WTC11 (cell line): ENCODE measurements at regions not wholly inside any gene's neighbourhood (a gene's known extent, or its start where the extent isn't known, plus 50 kb on each side); places are given as distances from the start of the nearest gene placed in this dataset.

Experiments used
- ATAC-seq: fragments of 200-7000 bp; cut with Tn5 transposase; 2 replicates; pipeline ENCODE4 v1.10.0; 2021; ENCODE audit warnings: mild to moderate bottlenecking, moderate library complexity
- CTCF ChIA-PET: fragments of 300-600 bp; sonication (Branson Sonifier 250); formaldehyde crosslinking; loops from one replicate; lab custom pipeline; 2021; ENCODE audit warnings: antibody characterized with exemption; lab: Charles Lee
- POLR2A ChIA-PET: fragments of 350-600 bp; sonication (Branson Sonifier 250); formaldehyde crosslinking; loops from one replicate; lab custom pipeline; 2021; ENCODE audit warnings: antibody characterized with exemption; lab: Charles Lee
- DNase-seq: peaks from one replicate; pipeline ENCODE4 v3.0.0; 2021; ENCODE audit warnings: low spot score
- H3K27ac Mint-ChIP-seq: 2 replicates; pipeline ENCODE4 v1.8.0; 2021; ENCODE audit warnings: mixed read lengths
- H3K27me3 Mint-ChIP-seq: 2 replicates; pipeline ENCODE4 v1.8.0; 2021; ENCODE audit warnings: low read depth, mild to moderate bottlenecking, moderate library complexity, mixed read lengths
- H3K36me3 Mint-ChIP-seq: 2 replicates; pipeline ENCODE4 v1.8.0; 2021; ENCODE audit warnings: mixed read lengths
- H3K4me1 Mint-ChIP-seq: 2 replicates; pipeline ENCODE4 v1.8.0; 2022; ENCODE audit warnings: mixed read lengths
- H3K4me3 Mint-ChIP-seq: 2 replicates; pipeline ENCODE4 v1.8.0; 2021; ENCODE audit warnings: mild to moderate bottlenecking, moderate library complexity, mixed read lengths
- H3K9me3 Mint-ChIP-seq: 2 replicates; pipeline ENCODE4 v1.8.0; 2021; ENCODE audit warnings: mixed read lengths
- ELF4 ChIP-seq: sonication (generic); formaldehyde crosslinking; IDR thresholded peaks from 2 replicates; pipeline ENCODE4 v1.8.1; 2022; ENCODE audit warnings: low read depth, mild to moderate bottlenecking, moderate library complexity, missing genetic modification reagents
- FOXP1 ChIP-seq: sonication (generic); formaldehyde crosslinking; IDR thresholded peaks from 2 replicates; pipeline ENCODE4 v1.8.0; 2022; ENCODE audit warnings: missing genetic modification reagents, mild to moderate bottlenecking, moderate library complexity, borderline replicate concordance
- GABPB1 ChIP-seq: sonication (generic); formaldehyde crosslinking; IDR thresholded peaks from 2 replicates; pipeline ENCODE4 v1.8.1; 2023; ENCODE audit warnings: mild to moderate bottlenecking, missing genetic modification reagents
- JAZF1 ChIP-seq: fragments of 250-450 bp; sonication (Bioruptor Pico); IDR thresholded peaks from 2 replicates; pipeline ENCODE4 v1.9.0; 2021; ENCODE audit warnings: moderate library complexity, mild to moderate bottlenecking, inconsistent platforms
- MXD4 ChIP-seq: fragments of 250-450 bp; sonication (Bioruptor Pico); IDR thresholded peaks from 2 replicates; pipeline ENCODE4 v1.8.0; 2021; ENCODE audit warnings: mild to moderate bottlenecking, moderate library complexity, borderline replicate concordance
- NFATC4 ChIP-seq: fragments of 250-450 bp; sonication (Bioruptor Pico); IDR thresholded peaks from 2 replicates; pipeline ENCODE4 v1.9.0; 2021; ENCODE audit warnings: mild to moderate bottlenecking
- PRRX2 ChIP-seq: fragments of 250-450 bp; sonication (Bioruptor Pico); IDR thresholded peaks from 2 replicates; pipeline ENCODE4 v1.8.0; 2021; ENCODE audit warnings: mild to moderate bottlenecking
- RELA ChIP-seq: sonication (generic); formaldehyde crosslinking; IDR thresholded peaks from 2 replicates; pipeline ENCODE4 v1.8.1; 2022; ENCODE audit warnings: missing genetic modification reagents, mild to moderate bottlenecking, borderline replicate concordance
- SMAD3 ChIP-seq: sonication (generic); formaldehyde crosslinking; IDR thresholded peaks from 2 replicates; pipeline ENCODE4 v1.8.0; 2022; ENCODE audit warnings: missing genetic modification reagents, mild to moderate bottlenecking, borderline replicate concordance
- ZBTB21 ChIP-seq: sonication (generic); formaldehyde crosslinking; IDR thresholded peaks from 2 replicates; pipeline ENCODE4 v1.8.1; 2023; ENCODE audit warnings: mild to moderate bottlenecking, missing genetic modification reagents, borderline replicate concordance
- ZNF138 ChIP-seq: sonication (generic); formaldehyde crosslinking; conservative IDR thresholded peaks from 2 replicates; pipeline ENCODE4 v1.8.1; 2022; ENCODE audit warnings: mild to moderate bottlenecking, moderate library complexity, missing genetic modification reagents
- ZNF219 ChIP-seq: sonication (generic); formaldehyde crosslinking; IDR thresholded peaks from 2 replicates; pipeline ENCODE4 v1.8.0; 2023; ENCODE audit warnings: missing genetic modification reagents, mild to moderate bottlenecking, borderline replicate concordance
- ZNF317 ChIP-seq: sonication (generic); formaldehyde crosslinking; IDR thresholded peaks from 2 replicates; pipeline ENCODE4 v1.8.1; 2023; ENCODE audit warnings: low read depth, mild to moderate bottlenecking, moderate library complexity, missing genetic modification reagents, borderline replicate concordance
- ZNF671 ChIP-seq: fragments of 250-450 bp; sonication (Bioruptor Pico); IDR thresholded peaks from 2 replicates; pipeline ENCODE4 v1.8.0; 2021; ENCODE audit warnings: mild to moderate bottlenecking
- TF ChIP-seq, protein P1 (sequence below): sonication (generic); formaldehyde crosslinking; IDR thresholded peaks from 2 replicates; pipeline ENCODE4 v1.8.0; 2023; ENCODE audit warnings: missing genetic modification reagents, mild to moderate bottlenecking, borderline replicate concordance
- TF ChIP-seq, protein P2 (sequence below): fragments of 200-600 bp; IDR thresholded peaks from 2 replicates; pipeline ENCODE4 v1.8.0; 2022; ENCODE audit warnings: antibody characterized with exemption
- TF ChIP-seq, protein P3 (sequence below): sonication (generic); formaldehyde crosslinking; IDR thresholded peaks from 2 replicates; pipeline ENCODE4 v1.8.0; 2023; ENCODE audit warnings: missing genetic modification reagents
- TF ChIP-seq, protein P4 (sequence below): sonication (generic); formaldehyde crosslinking; IDR thresholded peaks from 2 replicates; pipeline ENCODE4 v1.8.1; 2023; ENCODE audit warnings: mild to moderate bottlenecking, missing genetic modification reagents, moderate library complexity
- TF ChIP-seq, protein P5 (sequence below): sonication (generic); formaldehyde crosslinking; conservative IDR thresholded peaks from 2 replicates; pipeline ENCODE4 v1.8.1; 2023; ENCODE audit warnings: mild to moderate bottlenecking, low read depth, missing genetic modification reagents, moderate library complexity
- TF ChIP-seq, protein P6 (sequence below): sonication (generic); formaldehyde crosslinking; IDR thresholded peaks from 2 replicates; pipeline ENCODE4 v1.8.1; 2022; ENCODE audit warnings: mild to moderate bottlenecking, moderate library complexity, missing genetic modification reagents
- TF ChIP-seq, protein P7 (sequence below): sonication (generic); formaldehyde crosslinking; IDR thresholded peaks from 2 replicates; pipeline ENCODE4 v1.8.1; 2023; ENCODE audit warnings: mild to moderate bottlenecking, missing genetic modification reagents
- TF ChIP-seq, protein P8 (sequence below): fragments of 250-450 bp; sonication (Bioruptor Pico); IDR thresholded peaks from 2 replicates; pipeline ENCODE4 v1.9.0; 2021; ENCODE audit warnings: mild to moderate bottlenecking

DNA sequence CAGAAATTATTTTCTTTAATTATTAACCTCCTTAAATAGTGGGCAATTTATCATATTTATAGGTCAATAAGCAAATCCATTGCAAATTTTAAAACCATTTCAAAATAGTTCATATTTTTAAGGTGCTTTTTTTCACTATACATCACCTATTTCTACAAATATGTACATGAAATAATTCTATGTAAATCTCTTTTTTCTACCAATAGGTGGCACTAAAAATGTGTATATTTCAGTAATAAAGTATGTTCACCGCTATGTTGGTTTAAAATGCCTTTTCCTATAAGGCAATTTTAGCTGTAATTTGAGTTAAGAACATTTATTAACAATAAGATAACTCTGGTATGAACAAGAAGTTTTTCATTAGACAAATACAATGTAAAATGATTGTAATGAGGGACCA is 672.2 kb downstream of the KCTD8 start (continued):
- TF ChIP-seq RELA (CRISPR knock-in tag) (no peak), ZNF671 (CRISPR knock-in tag) (no peak), ZBTB21 (CRISPR knock-in tag) (no peak), PRRX2 (CRISPR knock-in tag) (no peak), ZNF317 (CRISPR knock-in tag) (no peak), SMAD3 (CRISPR knock-in tag) (no peak), GABPB1 (CRISPR knock-in tag) (no peak)
- TF ChIP-seq, protein P1, sequence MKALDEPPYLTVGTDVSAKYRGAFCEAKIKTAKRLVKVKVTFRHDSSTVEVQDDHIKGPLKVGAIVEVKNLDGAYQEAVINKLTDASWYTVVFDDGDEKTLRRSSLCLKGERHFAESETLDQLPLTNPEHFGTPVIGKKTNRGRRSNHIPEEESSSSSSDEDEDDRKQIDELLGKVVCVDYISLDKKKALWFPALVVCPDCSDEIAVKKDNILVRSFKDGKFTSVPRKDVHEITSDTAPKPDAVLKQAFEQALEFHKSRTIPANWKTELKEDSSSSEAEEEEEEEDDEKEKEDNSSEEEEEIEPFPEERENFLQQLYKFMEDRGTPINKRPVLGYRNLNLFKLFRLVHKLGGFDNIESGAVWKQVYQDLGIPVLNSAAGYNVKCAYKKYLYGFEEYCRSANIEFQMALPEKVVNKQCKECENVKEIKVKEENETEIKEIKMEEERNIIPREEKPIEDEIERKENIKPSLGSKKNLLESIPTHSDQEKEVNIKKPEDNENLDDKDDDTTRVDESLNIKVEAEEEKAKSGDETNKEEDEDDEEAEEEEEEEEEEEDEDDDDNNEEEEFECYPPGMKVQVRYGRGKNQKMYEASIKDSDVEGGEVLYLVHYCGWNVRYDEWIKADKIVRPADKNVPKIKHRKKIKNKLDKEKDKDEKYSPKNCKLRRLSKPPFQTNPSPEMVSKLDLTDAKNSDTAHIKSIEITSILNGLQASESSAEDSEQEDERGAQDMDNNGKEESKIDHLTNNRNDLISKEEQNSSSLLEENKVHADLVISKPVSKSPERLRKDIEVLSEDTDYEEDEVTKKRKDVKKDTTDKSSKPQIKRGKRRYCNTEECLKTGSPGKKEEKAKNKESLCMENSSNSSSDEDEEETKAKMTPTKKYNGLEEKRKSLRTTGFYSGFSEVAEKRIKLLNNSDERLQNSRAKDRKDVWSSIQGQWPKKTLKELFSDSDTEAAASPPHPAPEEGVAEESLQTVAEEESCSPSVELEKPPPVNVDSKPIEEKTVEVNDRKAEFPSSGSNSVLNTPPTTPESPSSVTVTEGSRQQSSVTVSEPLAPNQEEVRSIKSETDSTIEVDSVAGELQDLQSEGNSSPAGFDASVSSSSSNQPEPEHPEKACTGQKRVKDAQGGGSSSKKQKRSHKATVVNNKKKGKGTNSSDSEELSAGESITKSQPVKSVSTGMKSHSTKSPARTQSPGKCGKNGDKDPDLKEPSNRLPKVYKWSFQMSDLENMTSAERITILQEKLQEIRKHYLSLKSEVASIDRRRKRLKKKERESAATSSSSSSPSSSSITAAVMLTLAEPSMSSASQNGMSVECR (CRISPR knock-in tag) = no peak
- TF ChIP-seq, protein P2, sequence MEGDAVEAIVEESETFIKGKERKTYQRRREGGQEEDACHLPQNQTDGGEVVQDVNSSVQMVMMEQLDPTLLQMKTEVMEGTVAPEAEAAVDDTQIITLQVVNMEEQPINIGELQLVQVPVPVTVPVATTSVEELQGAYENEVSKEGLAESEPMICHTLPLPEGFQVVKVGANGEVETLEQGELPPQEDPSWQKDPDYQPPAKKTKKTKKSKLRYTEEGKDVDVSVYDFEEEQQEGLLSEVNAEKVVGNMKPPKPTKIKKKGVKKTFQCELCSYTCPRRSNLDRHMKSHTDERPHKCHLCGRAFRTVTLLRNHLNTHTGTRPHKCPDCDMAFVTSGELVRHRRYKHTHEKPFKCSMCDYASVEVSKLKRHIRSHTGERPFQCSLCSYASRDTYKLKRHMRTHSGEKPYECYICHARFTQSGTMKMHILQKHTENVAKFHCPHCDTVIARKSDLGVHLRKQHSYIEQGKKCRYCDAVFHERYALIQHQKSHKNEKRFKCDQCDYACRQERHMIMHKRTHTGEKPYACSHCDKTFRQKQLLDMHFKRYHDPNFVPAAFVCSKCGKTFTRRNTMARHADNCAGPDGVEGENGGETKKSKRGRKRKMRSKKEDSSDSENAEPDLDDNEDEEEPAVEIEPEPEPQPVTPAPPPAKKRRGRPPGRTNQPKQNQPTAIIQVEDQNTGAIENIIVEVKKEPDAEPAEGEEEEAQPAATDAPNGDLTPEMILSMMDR = no peak
- TF ChIP-seq, protein P3, sequence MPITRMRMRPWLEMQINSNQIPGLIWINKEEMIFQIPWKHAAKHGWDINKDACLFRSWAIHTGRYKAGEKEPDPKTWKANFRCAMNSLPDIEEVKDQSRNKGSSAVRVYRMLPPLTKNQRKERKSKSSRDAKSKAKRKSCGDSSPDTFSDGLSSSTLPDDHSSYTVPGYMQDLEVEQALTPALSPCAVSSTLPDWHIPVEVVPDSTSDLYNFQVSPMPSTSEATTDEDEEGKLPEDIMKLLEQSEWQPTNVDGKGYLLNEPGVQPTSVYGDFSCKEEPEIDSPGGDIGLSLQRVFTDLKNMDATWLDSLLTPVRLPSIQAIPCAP (CRISPR knock-in tag) = no peak
- TF ChIP-seq, protein P4, sequence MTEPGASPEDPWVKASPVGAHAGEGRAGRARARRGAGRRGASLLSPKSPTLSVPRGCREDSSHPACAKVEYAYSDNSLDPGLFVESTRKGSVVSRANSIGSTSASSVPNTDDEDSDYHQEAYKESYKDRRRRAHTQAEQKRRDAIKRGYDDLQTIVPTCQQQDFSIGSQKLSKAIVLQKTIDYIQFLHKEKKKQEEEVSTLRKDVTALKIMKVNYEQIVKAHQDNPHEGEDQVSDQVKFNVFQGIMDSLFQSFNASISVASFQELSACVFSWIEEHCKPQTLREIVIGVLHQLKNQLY = no peak
- TF ChIP-seq, protein P5, sequence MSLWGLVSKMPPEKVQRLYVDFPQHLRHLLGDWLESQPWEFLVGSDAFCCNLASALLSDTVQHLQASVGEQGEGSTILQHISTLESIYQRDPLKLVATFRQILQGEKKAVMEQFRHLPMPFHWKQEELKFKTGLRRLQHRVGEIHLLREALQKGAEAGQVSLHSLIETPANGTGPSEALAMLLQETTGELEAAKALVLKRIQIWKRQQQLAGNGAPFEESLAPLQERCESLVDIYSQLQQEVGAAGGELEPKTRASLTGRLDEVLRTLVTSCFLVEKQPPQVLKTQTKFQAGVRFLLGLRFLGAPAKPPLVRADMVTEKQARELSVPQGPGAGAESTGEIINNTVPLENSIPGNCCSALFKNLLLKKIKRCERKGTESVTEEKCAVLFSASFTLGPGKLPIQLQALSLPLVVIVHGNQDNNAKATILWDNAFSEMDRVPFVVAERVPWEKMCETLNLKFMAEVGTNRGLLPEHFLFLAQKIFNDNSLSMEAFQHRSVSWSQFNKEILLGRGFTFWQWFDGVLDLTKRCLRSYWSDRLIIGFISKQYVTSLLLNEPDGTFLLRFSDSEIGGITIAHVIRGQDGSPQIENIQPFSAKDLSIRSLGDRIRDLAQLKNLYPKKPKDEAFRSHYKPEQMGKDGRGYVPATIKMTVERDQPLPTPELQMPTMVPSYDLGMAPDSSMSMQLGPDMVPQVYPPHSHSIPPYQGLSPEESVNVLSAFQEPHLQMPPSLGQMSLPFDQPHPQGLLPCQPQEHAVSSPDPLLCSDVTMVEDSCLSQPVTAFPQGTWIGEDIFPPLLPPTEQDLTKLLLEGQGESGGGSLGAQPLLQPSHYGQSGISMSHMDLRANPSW = no peak

DNA sequence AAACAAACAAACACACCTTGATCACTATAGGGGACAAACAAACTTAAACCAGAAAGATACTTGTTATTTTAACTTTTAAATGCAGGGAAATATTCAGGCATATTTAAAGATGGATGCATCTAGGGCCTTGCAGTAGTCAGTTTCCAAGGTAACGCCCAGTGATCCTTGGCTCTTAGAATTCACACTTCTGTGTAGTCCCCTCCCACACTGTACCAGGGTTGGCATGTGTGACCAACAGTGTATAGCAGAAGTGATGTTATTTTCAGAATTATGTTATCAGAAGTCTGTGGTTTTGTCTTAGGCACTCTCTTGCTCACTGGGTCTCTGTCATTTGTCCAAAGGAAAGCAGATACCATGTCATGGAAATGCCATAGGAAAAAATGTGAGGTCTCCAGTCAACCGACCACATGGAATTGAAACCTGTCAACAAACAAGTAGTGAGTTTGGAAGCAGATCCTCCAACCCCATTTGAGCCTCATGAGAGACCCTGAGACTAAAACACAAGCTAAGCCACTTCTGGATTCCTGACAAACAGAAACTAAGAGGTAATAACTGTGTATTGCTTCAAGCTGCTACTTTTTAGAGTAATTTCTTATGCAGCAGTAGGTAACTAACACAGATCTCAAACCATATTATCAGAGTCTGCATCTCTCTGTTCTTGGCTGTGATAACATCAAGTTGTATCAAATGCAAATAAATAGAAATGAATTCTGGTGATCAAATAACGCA is 670.3 kb downstream of the KCTD8 start:
- POLR2A ChIA-PET = no interaction called here

More for the DNA sequence above, 670.3 kb downstream of the KCTD8 start:
- no peaks in the 10 kb centered on the region for H3K36me3 Mint-ChIP-seq
- no peaks in the 10 kb centered on the region for H3K9me3 Mint-ChIP-seq
- no peaks in the 10 kb centered on the region for H3K27me3 Mint-ChIP-seq
- CTCF ChIA-PET = no interaction called here
- H3K4me3 Mint-ChIP-seq = no peak overlapping the region
- H3K4me1 Mint-ChIP-seq = peaks cover 7% of the 10 kb centered on the region
- ATAC-seq (no peak), DNase-seq (no peak)
- no peak overlapping the region for H3K27ac Mint-ChIP-seq
- TF ChIP-seq, protein P6, sequence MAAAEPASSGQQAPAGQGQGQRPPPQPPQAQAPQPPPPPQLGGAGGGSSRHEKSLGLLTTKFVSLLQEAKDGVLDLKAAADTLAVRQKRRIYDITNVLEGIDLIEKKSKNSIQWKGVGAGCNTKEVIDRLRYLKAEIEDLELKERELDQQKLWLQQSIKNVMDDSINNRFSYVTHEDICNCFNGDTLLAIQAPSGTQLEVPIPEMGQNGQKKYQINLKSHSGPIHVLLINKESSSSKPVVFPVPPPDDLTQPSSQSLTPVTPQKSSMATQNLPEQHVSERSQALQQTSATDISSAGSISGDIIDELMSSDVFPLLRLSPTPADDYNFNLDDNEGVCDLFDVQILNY (CRISPR knock-in tag) = no peak
- TF ChIP-seq ZNF219 (CRISPR knock-in tag) (no peak), ELF4 (no peak), FOXP1 (no peak), NFATC4 (CRISPR knock-in tag) (no peak), MXD4 (CRISPR knock-in tag) (no peak), ZNF317 (CRISPR knock-in tag) (no peak), JAZF1 (CRISPR knock-in tag) (no peak), ZNF138 (CRISPR knock-in tag) (no peak), ZNF671 (CRISPR knock-in tag) (no peak)
- TF ChIP-seq, protein P7, sequence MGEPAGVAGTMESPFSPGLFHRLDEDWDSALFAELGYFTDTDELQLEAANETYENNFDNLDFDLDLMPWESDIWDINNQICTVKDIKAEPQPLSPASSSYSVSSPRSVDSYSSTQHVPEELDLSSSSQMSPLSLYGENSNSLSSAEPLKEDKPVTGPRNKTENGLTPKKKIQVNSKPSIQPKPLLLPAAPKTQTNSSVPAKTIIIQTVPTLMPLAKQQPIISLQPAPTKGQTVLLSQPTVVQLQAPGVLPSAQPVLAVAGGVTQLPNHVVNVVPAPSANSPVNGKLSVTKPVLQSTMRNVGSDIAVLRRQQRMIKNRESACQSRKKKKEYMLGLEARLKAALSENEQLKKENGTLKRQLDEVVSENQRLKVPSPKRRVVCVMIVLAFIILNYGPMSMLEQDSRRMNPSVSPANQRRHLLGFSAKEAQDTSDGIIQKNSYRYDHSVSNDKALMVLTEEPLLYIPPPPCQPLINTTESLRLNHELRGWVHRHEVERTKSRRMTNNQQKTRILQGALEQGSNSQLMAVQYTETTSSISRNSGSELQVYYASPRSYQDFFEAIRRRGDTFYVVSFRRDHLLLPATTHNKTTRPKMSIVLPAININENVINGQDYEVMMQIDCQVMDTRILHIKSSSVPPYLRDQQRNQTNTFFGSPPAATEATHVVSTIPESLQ (CRISPR knock-in tag) = no peak
- TF ChIP-seq, protein P8, sequence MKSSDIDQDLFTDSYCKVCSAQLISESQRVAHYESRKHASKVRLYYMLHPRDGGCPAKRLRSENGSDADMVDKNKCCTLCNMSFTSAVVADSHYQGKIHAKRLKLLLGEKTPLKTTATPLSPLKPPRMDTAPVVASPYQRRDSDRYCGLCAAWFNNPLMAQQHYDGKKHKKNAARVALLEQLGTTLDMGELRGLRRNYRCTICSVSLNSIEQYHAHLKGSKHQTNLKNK = no peak
